ENCODE measurements at regions not wholly inside any gene's neighbourhood (a gene's known extent, or its start where the extent isn't known, plus 50 kb on each side); places are given as distances from the start of the nearest gene placed in this dataset.

- DNase-seq (ENCODE audit: low read depth): no peak
Observed at GRCh38 chr18:5640939-5641338, 97.1 kb upstream of the EPB41L3 start.

DNA sequence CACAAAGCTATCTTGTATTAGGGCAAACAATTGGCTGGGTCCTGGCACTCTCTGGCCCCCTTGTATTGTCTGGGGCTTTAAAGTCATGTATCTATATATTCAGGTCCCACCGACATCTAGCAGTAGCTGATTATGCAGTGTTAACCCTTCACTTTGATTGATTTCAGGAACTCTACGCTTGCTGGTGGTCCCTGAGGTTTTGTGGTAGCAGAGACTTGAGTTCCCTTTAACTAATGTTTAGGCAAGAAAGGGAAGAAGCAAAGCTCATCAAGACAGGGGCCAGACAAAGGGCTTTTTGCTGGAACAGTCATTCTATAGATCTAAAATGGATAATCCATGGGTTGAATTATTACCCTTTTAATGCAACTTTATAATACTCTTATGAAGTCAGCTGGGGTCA is 95.3 kb upstream of the EPB41L3 start:
- no peak for DNase-seq (ENCODE audit: low read depth)

DNA sequence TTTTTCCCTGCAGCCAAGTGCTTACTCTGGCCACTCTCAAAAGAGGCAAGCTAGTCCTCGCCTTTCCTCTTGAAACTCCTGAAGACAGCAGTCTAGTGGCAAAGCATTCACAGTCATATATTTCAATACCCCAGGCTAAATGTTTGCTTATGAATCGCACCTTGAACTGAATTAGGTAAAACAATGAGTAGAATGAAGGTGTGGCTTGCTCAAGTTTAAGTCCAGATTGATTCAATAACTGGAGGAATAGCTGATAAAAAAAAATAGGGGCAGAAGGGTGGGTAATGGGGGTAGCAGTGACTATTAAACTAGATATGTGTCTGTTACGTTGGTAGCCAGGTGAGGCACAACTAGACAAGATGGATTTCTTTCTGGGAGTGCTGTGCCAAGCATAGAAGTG is 88.2 kb upstream of the EPB41L3 start:
- DNase-seq (ENCODE audit: low read depth): no peak

- DNase-seq (ENCODE audit: low read depth): no peak
Observed at GRCh38 chr18:5630900-5631413, 87.2 kb upstream of the EPB41L3 start.

GRCh38 chr18:5630057-5630899 is 86.5 kb upstream of the EPB41L3 start:
- no peak for DNase-seq (ENCODE audit: low read depth)

DNA sequence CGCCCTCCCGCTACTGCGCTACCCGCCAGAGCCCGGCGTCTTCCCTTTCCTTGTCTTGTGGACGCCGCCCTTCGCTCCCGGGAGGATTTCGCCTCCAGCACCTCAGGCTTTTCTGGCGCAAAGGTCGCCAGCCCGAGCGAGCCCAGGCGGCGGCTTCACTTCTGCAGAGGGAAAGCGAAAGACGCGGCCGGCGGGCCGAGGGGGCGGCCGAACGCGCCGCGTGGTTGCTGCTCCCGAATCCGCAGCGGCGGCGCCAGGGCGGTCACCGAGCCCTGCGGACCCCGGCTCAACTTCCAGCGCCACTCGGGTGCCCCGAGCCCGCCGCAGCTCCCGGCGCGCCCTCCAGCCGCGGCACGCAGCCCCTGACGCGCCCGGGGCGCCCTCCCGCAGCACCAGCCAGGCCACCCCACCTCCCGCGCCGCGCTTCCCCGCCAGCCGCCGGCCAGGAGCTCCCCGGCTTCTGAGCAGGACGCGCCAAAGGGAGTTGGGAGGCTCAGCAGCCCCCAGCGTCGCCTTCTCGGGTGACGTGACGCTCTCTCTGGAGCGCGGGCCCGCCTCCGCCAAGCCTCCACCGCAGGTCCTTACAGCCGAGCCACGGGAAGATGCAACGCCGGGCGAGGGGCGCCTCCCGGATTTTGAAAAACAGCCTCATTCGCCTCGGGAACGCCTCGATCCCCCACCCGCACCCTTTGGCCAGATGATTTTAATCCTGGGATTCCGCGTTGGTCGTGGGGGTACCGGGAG is 84.9 kb upstream of the EPB41L3 start:
- no peak for DNase-seq (ENCODE audit: low read depth)

GRCh38 chr18:5627776-5628511 is 84.1 kb upstream of the EPB41L3 start:
- no peak for DNase-seq (ENCODE audit: low read depth)

DNA sequence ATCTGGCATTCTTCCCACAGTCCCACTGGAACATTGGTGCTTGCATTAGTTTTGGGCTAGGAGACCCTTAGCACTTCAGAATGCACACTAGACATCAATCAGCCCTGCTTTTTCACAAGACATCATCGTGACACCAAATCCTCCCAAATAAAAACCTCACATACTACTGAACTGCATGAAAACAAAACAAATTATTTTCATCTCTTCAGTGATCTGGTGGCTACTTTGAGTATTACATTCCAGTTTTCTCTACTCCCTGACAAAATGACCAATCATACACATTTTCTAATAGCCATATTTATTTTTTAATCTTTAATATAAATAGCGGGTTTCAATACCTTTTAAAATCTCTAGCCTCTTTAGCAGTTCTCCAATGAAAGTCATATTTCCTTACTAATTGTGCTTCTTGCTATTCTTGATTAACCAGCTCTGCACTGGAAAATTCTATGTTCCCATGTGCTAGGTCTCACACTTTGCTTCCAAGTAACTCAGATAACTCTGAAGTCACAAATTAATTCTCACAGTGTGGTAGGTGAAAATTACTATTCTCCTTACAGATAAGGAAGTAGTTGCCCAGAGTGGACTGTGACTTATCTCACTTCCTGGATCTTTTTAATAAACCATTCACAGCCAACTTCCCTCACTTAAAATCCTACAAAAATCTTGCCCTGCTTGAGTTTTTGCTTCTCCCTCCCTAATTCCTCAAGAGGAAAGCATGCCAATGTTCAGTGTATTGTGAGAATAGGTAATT is 82.5 kb upstream of the EPB41L3 start:
- DNase-seq (ENCODE audit: low read depth): no peak

DNA sequence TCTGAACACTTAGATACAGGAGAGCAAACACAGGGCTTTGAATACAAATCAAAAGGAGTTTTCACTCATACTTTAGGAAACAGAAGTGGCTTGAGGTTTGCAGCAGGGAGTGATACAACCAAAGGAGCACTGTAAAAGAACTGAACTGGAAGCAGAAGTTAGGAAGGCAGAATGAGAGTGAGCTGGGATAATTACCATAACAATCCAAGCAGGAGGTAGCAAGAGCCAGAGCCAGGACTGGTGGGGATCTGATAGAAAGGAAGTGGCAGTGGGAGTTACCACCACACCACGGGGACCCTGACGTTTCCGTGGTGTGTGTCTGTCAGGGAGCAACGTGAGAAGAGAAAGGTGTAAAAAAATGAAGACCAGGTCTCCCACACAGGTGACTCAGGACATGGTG is 81.3 kb upstream of the EPB41L3 start:
- no peak for DNase-seq (ENCODE audit: low read depth)

DNA sequence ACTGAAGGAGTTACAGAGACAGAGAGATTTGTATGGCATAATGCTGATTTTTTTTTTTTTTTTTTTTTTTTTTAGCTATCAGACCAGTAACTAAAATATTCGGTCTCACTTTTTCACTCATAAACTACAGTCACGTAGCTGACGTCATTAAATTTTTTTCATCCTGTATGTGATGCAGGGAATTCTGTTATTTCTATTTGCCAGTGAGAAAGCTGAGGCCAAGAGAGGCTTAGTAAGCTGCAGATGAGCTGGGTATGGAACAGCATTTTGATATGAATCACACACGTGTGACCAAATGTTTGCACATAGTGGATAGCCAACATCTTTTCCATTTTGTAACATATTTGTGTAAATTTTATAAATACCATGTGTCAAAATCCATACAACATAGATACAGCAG is 79.1 kb upstream of the EPB41L3 start:
- DNase-seq (ENCODE audit: low read depth): no peak

DNA sequence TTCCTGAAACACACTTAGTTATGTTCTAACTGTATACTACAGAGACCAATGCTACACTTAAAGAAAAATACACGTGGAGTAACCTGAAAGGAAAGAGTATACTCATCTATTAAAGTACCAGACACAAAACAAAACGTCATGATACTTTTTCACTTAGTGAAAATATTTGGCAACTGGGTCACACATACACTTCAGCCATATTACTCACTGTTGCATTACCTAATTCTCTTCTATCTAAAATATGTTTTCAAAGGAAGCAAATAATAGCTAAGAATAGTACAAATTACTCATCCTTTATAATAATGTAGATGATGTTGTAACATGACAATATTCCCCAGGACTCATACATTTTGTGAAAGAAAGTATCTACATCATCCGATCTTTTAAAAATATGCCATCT is 76.5 kb upstream of the EPB41L3 start:
- no peak for DNase-seq (ENCODE audit: low read depth)

- no peak for DNase-seq (ENCODE audit: low read depth)
Observed at GRCh38 chr18:5619376-5619775, 75.6 kb upstream of the EPB41L3 start.

- DNase-seq (ENCODE audit: low read depth): no peak
Observed at GRCh38 chr18:5618047-5618688, 74.4 kb upstream of the EPB41L3 start.

- DNase-seq (ENCODE audit: low read depth): no peak
Observed at GRCh38 chr18:5611221-5611620, 67.4 kb upstream of the EPB41L3 start.

DNA sequence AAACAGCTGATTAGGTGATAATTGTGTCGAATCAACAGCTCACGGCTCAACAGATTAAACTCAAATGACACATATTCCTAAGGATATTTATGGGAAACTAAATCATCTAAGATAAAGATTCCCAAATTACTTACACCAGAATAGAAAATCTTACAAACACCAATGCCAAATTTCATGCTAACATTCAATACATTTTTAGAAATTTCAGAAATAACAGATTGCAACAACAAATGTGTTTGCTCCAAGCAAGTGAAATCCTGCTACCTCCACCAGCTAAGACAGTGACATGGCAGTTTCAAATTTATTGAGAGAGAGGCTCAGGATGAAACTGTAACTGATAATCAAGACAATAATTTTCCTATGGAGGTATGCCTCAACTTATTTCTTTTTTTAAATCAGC is 65.0 kb upstream of the EPB41L3 start:
- no peak for DNase-seq (ENCODE audit: low read depth)

DNA sequence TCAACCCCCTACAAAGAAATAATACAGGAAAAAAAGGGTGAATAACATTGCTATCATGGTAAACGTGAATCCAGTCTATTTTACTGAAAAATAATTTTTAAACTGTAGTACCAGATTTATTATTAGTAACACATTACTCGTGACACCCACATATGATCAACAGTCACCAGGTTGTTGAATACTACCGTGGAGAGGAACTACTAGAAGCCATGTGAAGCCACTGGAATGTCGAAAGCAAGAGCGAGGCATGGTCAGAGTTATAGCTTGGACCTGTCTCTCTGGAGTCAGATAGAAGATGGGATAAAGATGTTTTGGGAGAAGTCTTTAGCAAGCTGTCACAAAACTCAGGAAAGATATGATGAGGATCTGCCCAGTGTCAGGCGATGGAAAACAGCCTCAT is 63.2 kb upstream of the EPB41L3 start:
- no peak for DNase-seq (ENCODE audit: low read depth)

DNA sequence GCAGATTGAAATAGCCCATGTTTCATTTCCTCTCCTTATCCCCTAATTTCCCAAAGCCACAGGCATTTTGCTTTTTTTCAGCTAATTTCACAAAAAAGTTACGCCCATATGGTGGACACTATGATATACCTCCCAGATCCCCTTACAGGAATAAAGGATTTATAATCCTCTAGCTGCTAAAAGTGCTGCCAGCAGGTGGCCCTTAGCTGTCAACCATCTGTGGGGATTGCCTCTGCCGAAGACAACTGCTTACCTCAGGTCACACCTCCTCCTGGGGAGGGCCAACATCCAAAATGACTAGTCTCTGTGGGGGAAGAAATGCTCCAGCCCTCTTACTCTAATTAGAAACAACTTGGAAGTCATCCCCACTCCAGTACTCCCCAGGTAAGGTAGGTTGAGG is 61.0 kb upstream of the EPB41L3 start:
- DNase-seq (ENCODE audit: low read depth): no peak

- DNase-seq (ENCODE audit: low read depth): no peak
Observed at GRCh38 chr18:5603153-5603552, 59.4 kb upstream of the EPB41L3 start.

GRCh38 chr18:5601188-5601624 is 57.4 kb upstream of the EPB41L3 start:
- no peak for DNase-seq (ENCODE audit: low read depth)

- no peak for DNase-seq (ENCODE audit: low read depth)
Observed at GRCh38 chr18:5600378-5601071, 56.7 kb upstream of the EPB41L3 start.

GRCh38 chr18:5596585-5596984 is 52.8 kb upstream of the EPB41L3 start:
- no peak for DNase-seq (ENCODE audit: low read depth)
